MM.1S (cell line): ENCODE measurements at regions not wholly inside any gene's neighbourhood (a gene's known extent, or its start where the extent isn't known, plus 50 kb on each side); places are given as distances from the start of the nearest gene placed in this dataset.

Source experiments
- EZH2 ChIP-seq: fragments of 300-600 bp; sonication (generic); optimal IDR thresholded peaks from 2 replicates; pipeline ENCODE3; 2017; ENCODE audit warnings: low read depth, mild to moderate bottlenecking, antibody characterized with exemption, low read length, mixed read lengths
- TF ChIP-seq, protein P1 (sequence below): fragments of 300-600 bp; sonication (generic); IDR thresholded peaks from 2 replicates; pipeline ENCODE4 v1.5.1; 2016; ENCODE audit warnings: antibody characterized with exemption, low read length, mixed read lengths

DNA sequence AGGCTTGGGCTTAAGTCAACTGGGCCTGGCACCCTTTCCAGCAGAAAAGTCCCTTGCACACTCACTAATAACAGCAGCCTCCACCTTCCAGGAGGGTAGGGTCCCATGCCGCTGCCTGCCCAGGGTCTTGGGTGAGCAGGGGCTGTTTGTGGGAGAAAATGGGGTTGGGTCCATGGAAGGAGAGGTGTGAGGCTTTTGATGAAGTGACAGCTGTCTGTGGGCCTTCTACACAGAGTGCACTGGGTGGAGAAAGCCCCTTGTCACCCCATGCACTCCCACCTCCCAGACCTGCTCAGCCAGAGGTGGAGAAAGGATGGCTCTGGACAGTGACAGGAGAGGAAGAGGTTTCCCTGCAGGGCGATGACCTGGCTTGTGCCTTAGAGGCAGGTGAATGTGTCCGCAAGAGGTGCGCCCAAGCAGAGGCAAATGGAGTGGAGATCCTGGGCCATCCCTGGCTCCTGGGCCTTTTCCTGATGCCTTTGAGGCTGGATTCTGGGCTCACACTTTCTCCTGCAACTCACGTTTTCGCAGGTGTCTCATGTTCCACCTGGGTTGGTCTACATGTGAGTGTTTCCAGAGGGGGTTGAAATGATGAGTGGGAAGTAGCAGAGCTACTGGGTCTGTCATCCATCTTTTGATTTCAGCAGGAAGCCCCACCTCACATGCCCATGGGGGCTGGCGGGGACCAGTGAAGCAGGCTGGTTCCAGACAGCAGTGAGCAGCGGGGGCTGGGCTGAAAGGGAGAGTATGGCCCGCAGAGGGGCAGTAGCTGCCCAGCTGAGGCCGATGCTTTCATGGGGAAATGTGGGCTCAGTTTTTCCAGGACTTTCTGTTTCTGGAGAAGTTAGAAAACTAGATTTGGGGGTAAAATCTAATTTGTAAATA lies 85.2 kb upstream of the PRR23E start:
- TF ChIP-seq, protein P1, sequence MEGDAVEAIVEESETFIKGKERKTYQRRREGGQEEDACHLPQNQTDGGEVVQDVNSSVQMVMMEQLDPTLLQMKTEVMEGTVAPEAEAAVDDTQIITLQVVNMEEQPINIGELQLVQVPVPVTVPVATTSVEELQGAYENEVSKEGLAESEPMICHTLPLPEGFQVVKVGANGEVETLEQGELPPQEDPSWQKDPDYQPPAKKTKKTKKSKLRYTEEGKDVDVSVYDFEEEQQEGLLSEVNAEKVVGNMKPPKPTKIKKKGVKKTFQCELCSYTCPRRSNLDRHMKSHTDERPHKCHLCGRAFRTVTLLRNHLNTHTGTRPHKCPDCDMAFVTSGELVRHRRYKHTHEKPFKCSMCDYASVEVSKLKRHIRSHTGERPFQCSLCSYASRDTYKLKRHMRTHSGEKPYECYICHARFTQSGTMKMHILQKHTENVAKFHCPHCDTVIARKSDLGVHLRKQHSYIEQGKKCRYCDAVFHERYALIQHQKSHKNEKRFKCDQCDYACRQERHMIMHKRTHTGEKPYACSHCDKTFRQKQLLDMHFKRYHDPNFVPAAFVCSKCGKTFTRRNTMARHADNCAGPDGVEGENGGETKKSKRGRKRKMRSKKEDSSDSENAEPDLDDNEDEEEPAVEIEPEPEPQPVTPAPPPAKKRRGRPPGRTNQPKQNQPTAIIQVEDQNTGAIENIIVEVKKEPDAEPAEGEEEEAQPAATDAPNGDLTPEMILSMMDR: no peak
- no peak for TF ChIP-seq EZH2
